Bone marrow (tissue), 2 donors: ENCODE measurements at regions not wholly inside any gene's neighbourhood (a gene's known extent, or its start where the extent isn't known, plus 50 kb on each side); places are given as distances from the start of the nearest gene placed in this dataset.
"Not testable (repeated sequence)": the region's sequence is repeated elsewhere in the genome, so short reads cannot be mapped to it uniquely, and the experiment has no call there.

Source experiments
- DNase-seq, 2 donors: peaks; one replicate each; lab custom pipeline; 2025; lab: John Stamatoyannopoulos, UW

GRCh38 chr5:28402590-28403301 lies 1364.4 kb upstream of the CDH9 start:
- DNase-seq: no peak

DNA sequence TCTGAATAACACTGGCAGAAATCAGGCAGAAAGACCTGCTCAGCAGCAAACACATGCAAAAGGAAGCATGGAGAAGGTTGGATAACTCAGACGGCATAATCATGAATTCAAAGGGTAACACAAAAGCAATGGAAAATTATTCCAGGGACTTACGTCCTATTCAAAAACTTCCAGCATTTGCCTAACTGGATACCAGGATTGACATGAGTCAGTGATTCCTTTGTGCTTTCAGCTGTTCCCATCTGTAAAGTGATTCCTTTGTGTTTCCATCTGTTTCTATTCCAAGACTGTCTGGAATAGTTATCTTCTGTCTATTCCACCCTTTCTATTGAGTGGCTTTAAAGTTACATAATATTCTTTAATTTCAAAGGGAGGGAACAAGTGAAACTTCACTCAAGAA lies 1361.7 kb upstream of the CDH9 start:
- DNase-seq: no peak

DNA sequence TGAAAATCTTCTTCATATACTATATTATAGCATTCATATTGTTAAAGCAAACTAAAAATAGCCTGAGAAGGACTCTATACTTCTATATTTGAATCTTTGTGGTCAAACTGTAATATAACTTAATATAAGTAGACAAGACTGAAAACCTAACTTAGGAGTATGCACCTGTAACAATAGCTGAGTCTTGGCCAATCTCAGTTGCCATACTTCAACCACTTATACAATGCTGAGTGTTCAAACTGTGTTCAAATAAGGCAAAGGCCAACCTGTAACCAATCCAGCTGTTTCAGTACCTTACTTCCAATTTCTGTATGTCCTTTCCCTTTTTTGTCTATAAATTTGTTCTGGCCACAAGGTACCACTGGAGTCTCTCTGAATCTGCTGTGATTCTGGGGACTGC lies 1360.8 kb upstream of the CDH9 start:
- no peak for DNase-seq

GRCh38 chr5:28398185-28398584 lies 1359.8 kb upstream of the CDH9 start:
- no peak for DNase-seq

- DNase-seq: no peak
Observed at GRCh38 chr5:28397502-28397941, 1359.1 kb upstream of the CDH9 start.

GRCh38 chr5:28391277-28391676 lies 1352.9 kb upstream of the CDH9 start:
- no peak for DNase-seq

- no peak for DNase-seq
Observed at GRCh38 chr5:28390341-28390740, 1352.0 kb upstream of the CDH9 start.

GRCh38 chr5:28389727-28390126 lies 1351.3 kb upstream of the CDH9 start:
- DNase-seq: not testable (repeated sequence)

DNA sequence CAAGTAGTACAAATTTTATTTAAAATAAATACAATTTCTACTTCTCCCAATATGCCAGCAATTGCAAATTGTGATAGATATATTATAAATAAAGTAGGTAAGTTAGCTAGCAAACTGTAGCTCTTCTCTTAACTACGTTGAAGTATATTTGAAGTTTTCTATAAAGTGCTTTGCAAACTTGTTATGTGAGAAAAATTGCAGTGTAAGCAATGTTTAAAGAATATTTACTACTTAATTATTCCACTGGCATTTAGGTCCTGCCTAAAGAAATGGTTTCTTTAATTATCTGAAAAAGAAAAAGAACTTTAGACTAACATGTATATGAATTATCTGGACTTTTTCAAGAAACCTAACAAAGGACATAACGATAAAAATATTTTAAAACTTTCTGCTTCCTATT lies 1350.0 kb upstream of the CDH9 start:
- no peak for DNase-seq

DNA sequence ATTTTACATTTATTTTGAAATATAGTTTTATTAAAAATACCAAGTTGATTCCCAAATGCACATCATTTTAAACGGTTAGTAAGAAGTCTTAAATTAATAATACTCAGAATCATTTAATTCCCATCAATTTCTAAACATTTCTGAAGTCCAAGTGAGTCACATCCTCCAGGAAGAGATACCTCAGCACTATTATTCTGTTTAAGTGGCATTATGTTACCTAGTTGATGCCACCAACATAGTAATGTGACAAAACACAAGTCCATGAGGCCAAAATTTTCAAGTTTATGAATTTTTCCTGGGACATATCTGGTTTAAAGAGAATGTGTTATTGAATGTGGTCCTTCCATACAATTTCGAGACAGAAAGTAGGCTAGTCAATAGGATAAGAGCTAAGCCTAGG lies 1348.3 kb upstream of the CDH9 start:
- DNase-seq: no peak

- DNase-seq: no peak
Observed at GRCh38 chr5:28380167-28380566, 1341.8 kb upstream of the CDH9 start.

DNA sequence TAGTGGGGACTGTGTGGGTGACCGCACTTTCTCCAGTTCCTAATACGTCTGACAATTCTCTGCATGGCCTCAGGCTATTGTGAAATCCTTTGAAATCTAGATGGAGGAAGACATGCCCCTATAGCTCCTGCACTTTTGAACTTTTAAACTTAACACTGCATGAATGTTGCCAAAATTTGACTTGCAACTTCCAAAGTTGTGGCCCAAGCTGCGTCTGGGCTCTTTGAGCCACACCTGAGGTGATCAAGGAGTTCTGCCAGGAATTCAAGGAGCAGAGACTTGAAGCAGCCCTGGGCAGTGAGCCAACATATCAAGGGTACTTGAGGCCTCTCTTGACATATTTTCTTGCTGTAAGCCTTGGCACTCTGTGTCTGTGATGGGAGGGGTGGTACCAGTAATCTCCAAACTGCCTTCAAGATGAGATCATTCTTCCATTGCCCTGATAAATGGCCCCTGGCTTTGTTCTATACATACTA lies 1336.1 kb upstream of the CDH9 start:
- DNase-seq: no peak

GRCh38 chr5:28370896-28371295 lies 1332.5 kb upstream of the CDH9 start:
- no peak for DNase-seq

GRCh38 chr5:28369418-28369817 lies 1331.0 kb upstream of the CDH9 start:
- DNase-seq: no peak

GRCh38 chr5:28355831-28356230 lies 1317.4 kb upstream of the CDH9 start:
- no peak for DNase-seq

- DNase-seq: no peak
Observed at GRCh38 chr5:28346696-28347095, 1308.3 kb upstream of the CDH9 start.

DNA sequence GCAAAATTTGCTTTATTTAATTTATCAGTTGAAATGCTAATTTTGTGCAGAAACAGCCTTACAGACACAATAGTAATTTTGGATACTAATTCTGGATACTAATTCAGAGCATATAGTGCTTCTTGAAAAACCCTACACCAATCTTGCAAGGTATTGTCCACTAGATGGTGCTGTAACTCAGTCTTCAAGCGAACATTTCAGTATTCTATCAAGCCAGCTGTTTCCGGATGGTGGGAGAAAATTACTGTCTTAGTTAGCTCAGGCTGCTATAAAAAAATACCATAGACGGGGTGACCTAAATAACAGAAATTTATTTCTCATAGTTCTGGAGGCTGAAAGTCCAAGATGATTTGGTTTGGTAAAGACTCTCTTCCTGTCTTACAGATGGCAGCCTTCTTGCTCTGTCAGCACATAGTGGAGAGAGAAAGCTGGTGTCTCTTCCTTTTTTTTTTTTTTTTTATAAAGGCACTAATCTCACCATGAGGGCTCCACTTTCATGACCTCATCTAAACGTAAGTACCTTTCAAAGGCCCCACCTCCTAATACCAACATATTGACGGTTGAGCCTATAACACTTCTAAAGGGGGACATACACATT lies 1306.5 kb upstream of the CDH9 start:
- peak in 1 of 2 donors; percentile 1 for DNase-seq

GRCh38 chr5:28329176-28329575 lies 1290.8 kb upstream of the CDH9 start:
- DNase-seq: no peak

GRCh38 chr5:28328681-28329080 lies 1290.3 kb upstream of the CDH9 start:
- no peak for DNase-seq

GRCh38 chr5:28324174-28324573 lies 1285.8 kb upstream of the CDH9 start:
- no peak for DNase-seq

GRCh38 chr5:28313953-28314352 lies 1275.6 kb upstream of the CDH9 start:
- no peak for DNase-seq

- DNase-seq: no peak
Observed at GRCh38 chr5:28313321-28313951, 1275.0 kb upstream of the CDH9 start.

DNA sequence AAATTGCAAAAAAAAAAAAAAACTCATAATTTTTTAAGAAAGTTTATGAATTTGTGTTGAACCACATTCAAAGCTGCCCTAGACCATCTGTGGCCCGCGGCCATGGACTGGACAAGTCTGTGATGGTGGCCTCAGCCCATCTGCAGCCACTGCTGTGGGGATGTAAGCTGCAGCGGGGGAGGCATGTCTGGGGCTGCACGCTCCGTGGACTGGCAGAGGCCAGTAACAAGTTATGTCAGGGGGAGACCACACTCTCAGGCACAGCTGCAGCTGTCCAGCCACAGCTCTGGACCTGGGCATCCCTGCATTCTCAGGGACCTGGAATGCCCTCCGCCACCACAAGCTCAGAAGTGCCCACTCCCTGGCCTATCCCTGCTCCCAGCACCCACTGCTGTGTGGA lies 1272.3 kb upstream of the CDH9 start:
- no peak for DNase-seq
